Transverse colon (tissue), 4 donors: ENCODE measurements at regions not wholly inside any gene's neighbourhood (a gene's known extent, or its start where the extent isn't known, plus 50 kb on each side); places are given as distances from the start of the nearest gene placed in this dataset.
"Not testable (repeated sequence)": the region's sequence is repeated elsewhere in the genome, so short reads cannot be mapped to it uniquely, and the experiment has no call there.

Experiments used
- POLR2A ChIP-seq: fragments of 450-650 bp; IDR thresholded peaks from one replicate; pipeline ENCODE4 v1.6.1; 2016; ENCODE audit warnings: antibody characterized with exemption, mild to moderate bottlenecking, moderate library complexity
- POLR2AphosphoS5 ChIP-seq, 3 donors: sonication (generic); formaldehyde crosslinking; IDR thresholded peaks; one replicate each; pipeline ENCODE4 v1.6.1; 2016; ENCODE audit warnings: antibody characterized with exemption in 3 of 3
- TF ChIP-seq, protein P1 (sequence below), 5 experiments: fragments of 200-600 bp in 3 of 5; fragments of 450-650 bp in 2 of 5; sonication (generic) in 3 of 5; IDR thresholded peaks; 1 replicate in 2 of 5; 2 replicates in 3 of 5; pipeline ENCODE4 v1.5.1; 2016 to 2017; ENCODE audit warnings: antibody characterized with exemption in 5 of 5, inconsistent platforms in 3 of 5, mild to moderate bottlenecking in 2 of 5, moderate library complexity in 1 of 5

DNA sequence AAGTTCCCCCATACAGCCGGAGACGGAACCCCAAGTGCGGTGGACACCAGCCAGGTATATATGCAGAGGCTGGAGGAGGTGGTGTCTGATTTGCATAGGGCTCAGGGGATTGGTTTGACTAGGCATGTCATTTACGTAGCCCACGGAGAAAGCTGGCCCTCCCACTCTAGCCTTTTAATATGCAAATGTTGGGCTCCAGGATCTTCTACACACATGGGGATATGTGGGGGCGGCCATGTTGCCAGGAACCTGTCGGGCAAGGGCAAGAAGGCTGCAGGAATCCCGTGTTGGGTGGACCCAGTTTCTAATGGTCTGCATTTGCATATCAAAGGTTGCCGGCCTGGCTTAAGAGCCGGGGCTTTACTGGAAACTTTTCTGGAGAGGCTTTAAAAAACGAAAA is 57.4 kb downstream of the FTHL17 start:
- TF ChIP-seq POLR2A; POLR2AphosphoS5 (IDR thresholded peaks at IDR 0.05): not testable (repeated sequence)
- TF ChIP-seq, protein P1, sequence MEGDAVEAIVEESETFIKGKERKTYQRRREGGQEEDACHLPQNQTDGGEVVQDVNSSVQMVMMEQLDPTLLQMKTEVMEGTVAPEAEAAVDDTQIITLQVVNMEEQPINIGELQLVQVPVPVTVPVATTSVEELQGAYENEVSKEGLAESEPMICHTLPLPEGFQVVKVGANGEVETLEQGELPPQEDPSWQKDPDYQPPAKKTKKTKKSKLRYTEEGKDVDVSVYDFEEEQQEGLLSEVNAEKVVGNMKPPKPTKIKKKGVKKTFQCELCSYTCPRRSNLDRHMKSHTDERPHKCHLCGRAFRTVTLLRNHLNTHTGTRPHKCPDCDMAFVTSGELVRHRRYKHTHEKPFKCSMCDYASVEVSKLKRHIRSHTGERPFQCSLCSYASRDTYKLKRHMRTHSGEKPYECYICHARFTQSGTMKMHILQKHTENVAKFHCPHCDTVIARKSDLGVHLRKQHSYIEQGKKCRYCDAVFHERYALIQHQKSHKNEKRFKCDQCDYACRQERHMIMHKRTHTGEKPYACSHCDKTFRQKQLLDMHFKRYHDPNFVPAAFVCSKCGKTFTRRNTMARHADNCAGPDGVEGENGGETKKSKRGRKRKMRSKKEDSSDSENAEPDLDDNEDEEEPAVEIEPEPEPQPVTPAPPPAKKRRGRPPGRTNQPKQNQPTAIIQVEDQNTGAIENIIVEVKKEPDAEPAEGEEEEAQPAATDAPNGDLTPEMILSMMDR (IDR thresholded peaks at IDR 0.05) = not testable (repeated sequence)
